GM21723 (cell line): ENCODE measurements at regions not wholly inside any gene's neighbourhood (a gene's known extent, or its start where the extent isn't known, plus 50 kb on each side); places are given as distances from the start of the nearest gene placed in this dataset.

Experiments
- ATAC-seq: cut with Tn5 transposase; IDR thresholded peaks from one replicate; pipeline ENCODE4 v1.9.1; 2021; ENCODE audit warnings: mild to moderate bottlenecking, moderate library complexity; ENCODE audit not compliant: unreplicated experiment

DNA sequence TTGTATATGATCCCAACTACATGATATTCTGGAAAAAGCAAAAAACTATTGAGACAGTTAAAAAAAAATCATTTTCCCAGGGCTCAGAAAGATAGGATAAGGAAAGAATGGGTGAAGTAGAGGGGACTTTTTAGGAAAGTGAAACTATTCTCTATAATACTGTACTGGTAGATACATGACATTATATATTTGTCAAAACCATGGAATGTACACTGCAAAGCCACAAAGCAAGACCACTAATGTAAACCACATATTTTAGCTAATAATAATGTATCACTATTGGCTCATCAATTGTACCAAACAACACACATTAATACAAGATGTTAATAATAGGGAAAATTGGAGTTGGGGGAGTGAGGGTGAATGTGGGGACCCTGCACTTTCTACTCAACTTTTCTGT, 182.6 kb downstream of the EFNB2 start:
- ATAC-seq = no peak

DNA sequence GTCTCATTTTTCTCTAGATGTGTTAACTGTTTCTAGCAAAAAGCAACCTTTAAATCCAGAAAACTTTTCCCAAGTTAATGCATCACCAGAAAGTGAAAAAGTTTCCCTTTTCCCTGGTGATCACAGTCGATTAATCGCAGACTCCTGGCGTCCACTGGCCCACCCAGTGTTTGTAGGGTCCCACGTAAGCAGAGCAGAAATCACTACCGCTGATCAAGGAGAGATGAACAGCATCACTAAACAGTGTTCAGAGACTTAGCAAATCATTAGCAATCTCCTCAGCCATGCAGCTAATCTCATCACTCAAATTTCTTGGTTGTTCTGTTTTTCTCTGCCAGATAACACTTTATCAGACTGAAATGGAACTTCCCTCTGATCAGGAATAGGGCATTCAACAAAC, 184.2 kb downstream of the EFNB2 start:
- ATAC-seq = no peak

DNA sequence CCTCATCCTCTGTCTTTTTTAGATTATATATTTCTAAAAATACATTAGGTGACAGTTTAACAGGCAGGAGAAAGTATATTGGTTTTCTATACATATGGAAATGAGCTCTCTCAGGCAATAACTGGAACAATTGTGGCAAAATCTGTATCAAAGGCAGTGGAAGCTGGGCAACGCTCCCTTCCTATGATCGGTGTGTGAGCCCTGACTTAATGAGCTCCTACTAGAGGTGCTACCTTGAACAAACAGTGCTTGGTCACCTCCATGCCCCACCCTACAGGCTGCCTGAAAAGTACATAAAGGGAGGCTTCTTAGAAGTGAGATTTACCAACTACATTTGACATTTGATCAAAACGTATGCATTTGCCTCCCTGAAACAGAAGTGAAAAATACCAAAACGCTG, 185.3 kb downstream of the EFNB2 start:
- ATAC-seq = no peak

DNA sequence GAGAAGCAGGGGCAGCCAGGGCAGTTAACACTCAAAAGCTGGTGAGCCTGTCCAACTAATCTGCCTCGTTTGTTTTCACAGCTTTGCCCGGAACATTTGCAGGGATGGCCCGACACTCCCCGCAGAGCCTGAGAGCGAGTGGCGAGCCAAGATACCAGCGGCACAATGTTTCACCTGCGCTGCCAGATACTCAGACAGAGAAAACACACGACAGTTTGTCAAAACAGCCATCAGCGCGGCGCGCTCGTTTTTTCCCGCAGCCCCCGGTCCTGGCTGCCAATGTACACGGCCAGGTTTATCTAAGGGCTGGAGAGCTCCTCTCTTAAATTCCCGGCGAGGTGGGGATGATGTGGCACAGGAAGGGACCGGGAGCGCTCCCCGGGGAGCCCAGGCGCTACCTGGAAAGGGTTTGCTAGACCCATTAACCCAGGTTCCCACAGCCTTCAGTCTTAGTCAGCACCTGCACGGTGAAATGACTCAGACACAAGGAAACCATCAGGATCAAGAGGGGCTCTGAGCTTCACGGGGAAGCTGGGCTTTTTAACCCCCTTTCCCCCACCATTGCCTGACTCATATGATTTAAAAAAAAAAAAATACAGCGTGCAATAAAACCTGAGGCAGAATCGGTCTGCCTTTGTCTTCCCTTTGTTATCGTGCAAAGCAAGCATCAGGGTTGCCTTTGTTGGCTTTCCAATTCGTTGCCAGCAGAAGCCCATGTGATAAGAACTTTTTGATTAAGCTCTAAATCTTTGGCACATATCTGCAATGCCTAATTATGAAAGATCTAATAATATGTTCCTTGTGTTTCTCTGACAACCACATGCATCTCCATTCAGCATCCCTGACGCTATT, 186.2 kb downstream of the EFNB2 start:
- no peak for ATAC-seq

DNA sequence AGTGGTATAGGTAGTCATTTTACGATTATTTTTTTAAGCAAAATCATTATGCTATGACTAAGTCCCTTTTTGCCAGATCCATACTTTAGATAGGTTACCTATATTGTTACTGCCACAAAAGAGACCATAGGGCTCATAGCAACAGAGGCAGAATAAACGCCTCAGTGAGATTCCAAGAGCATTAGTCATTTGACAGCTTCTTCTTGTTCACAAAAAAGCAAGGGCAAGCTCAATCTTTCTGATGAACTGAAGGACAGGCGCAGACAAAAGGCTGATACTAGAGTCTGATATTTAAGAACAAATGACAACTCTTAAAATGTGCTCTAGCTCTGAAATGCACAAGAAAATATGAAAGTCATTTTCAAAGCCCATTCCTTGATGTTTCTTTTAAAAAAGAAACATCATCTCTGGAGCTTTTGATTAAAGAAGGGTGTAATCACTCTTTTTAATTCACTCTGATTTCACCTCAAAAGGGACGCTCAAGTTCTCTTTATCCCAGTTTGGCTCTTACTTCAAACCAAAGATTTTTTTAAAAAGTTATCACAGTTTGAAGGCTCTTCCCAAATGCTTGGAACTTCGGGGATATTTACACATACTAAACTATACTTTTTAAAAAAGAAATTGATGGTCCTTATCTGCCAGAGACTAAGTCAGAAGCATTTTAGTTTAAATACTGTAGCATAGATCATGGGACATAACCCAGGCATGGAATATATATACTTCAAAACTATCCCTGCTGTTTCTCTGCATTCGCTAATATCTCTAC, 187.2 kb downstream of the EFNB2 start:
- no peak for ATAC-seq

DNA sequence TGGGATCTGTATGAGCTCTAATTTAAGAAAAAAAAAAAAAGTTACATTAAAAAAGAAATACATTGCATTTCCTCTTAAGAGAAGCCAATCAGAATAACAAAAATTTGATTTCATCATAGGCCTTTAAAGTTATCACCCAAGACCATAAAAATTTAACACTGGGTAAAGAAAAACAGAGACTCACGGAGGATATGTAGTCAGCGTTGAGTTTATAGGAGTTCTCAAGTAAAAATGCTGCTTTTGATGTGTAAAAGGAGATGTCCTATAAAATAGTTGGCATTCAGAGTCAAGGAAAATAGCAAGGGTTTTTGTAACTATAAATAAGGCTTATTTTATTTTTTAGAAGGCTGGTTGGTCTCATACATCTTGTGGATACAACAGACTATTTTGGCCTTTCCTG, 191.1 kb downstream of the EFNB2 start:
- no peak for ATAC-seq

DNA sequence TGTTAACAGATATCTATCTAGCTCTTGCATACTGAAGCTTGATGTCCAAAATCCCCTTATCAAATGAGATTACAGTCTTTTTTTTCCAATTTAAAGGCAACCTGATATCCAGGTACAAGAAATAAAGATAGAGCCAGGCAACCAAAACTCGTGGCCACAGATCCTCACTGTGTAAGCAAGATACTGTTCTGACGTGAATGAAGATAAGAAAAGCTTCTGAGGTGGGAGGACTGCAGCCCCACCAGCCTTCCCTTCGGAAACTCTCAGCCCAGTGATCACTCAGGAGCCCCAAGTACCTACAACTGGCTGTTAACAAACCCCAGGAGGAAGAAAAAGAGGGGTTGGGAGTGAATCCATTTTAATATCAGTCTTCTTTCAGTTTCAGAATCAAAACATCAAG, 191.6 kb downstream of the EFNB2 start:
- no peak for ATAC-seq

DNA sequence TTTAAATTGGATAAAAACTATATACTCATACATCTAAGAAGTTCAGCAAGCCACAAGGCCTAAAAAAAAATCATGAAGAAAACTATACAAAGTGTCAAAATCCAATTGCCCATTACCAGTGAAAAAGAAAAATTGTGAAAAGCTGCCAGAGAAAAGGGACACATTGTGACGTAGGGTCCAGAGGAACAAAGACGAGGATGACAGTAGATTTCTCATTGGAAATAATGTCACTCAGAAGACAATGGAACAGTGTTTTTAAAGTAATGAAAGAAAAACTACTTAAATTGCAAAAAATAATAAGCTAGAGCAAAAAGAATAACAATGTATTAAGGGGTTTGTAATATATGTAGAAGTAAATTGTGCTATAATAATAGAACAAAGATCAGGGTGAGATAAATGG, 195.2 kb downstream of the EFNB2 start:
- ATAC-seq = no peak

DNA sequence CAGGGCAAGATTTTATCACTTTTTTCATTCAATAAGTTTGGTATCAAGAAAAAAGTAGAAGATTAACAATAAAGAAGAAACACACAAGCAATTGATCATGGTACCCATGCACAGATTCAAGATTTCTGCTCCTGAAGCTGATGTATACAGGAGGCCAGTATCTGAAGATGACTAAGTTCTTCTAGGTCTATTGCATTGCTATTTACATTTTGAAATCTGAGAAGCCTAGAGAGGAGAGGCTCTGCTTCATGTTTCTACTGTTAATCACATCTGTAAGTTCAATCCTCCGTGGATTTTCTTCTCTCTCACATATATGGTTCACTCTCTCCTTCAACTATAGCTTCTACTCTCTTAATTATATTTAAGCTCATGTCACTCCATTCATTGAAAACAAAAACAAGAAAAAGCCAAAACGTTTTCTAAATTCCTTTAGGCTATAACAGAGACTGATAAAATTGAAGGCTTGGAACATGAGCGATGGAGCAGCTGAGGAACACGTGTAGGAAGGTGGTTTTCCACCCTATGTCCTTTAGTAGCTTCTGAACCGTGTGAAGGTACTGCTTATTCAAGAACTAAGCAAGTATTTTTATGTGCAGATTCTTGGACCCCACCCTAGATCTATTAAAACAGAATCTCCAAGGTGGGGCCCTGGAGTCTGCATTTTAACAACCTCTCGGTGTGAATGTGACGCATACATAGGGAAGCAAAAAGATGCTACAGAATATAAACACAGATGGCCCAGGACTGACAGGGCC, 198.2 kb downstream of the EFNB2 start:
- ATAC-seq = no peak

DNA sequence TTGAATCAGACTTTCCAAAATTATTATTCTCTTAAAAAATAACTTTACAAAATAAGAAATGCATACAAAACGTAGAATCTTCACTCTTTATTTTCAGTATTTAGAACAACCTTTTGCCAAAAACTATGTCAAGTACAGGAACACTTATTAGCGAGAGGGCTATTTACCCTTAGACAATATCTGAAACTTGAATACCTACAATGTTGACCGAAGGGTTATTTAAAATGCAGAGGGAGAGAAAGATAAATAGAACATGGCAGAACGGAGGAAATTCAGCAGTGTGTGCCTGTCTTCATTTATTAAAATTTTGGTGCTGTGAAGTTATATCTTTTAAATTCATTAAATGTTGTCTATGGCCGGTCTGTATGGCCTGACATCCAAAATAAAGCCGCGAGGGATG, 198.8 kb downstream of the EFNB2 start:
- no peak for ATAC-seq

DNA sequence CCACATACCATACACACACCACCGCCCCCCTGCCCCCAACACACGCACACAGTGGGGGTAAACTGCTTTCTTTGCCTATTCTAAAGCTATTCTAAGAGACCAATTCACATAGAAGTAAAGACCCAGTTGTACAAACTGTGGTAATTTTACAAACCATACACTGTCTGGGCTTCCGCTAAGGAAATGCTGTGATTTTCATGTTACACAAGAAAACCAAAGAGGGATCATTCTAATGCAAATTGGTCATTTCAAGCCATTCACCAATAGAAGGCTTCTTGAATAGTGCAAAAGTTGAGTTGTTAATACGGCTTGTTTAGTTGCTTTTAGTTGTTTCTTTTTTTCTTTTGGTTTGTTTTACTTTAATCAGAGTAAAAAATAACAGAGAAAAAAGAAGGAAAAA, 202.8 kb downstream of the EFNB2 start:
- no peak for ATAC-seq

DNA sequence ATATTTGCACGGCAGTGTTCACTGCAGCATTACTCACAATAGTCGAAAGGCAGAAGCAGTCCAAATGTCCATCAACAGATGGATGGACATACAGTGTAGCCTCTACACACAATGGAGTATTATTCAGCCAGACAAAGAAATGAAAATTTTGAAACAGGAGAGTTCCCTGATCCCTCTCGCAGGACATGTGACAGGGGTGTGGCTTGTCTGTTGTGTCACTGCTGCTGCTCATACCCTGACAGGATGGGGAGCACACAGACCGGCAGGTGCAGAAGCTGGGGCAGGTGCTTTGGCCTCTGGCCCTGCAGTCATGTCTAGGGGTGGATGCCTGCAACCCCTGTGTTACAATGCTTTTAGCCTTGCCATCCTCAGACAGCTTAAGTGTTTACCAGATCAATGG, 204.3 kb downstream of the EFNB2 start:
- ATAC-seq = no peak

DNA sequence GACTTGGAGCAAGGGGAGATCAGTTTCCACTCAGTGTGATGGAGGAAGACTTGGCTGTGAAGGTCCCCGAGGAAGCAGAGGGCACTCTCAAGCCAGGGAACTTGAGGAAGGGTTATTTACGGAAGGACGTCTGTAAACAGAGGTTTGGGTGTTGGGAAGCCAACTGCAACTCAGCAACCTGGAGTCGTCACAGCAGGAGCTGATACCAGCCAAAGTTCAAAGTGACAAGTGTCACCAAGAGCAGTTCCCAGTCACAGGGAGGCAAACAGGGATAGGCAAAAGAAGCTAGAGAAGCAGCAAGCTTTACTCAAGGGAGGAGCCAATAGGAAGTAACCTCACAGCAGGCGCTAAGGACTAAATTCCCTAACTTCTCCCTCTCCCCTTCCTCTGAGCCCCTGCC, 205.5 kb downstream of the EFNB2 start:
- ATAC-seq = no peak

DNA sequence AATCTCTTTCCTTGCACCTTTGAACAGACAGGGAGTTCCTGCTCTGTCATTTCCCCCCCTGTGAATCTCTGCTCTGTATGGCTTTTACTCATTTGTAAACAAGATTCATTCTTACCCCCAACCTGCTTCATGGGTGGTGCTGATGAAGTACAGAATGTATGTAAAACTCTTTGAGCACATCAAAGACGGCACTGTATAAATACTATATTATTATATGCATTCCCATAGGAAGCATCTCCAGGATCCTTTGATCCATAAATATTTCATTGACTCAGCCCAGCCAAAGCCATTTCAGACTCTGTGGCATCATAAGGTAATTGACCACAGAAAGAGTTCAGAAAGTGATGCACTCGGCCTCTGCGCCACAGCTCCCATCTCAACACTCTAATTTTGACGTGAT, 208.7 kb downstream of the EFNB2 start:
- ATAC-seq = no peak

DNA sequence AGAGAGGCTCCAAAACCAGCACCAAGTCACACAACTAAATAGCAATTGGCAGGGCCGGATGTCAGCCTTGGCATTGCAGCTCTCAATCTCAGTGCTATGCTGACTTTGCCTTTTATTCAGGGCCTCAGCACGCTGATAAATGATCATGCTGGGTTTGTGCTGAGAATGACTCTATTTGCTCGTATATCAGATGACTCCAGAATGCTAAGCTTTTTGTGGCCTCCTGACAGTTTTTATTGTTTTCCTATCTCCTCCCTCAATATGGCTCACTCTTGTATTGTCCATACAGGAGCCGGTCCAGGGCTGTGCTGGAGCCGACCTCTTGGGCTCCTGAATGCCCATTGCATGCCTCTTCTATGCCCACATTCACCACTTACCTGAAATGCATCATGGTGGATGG, 211.0 kb downstream of the EFNB2 start:
- no peak for ATAC-seq

DNA sequence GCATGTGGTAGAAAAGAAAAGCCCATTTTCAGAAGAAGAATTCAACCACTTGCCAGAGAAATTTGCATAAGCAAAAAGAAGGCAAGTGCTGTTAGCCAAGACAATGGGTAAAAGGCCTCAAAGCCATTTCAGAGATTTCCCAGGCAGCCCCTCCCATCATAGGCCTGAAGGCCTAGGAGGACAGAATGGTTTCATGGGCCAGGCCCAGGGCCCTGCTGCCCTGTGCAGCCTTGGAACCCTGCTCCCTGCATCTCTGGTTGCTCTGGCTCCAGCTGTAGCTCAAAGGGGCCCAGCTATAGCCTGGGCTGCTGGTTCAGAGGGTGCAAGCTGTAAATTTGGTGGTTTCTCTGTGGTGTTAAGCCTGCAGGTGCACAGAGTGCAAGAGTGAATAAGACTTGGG, 212.8 kb downstream of the EFNB2 start:
- ATAC-seq = no peak

DNA sequence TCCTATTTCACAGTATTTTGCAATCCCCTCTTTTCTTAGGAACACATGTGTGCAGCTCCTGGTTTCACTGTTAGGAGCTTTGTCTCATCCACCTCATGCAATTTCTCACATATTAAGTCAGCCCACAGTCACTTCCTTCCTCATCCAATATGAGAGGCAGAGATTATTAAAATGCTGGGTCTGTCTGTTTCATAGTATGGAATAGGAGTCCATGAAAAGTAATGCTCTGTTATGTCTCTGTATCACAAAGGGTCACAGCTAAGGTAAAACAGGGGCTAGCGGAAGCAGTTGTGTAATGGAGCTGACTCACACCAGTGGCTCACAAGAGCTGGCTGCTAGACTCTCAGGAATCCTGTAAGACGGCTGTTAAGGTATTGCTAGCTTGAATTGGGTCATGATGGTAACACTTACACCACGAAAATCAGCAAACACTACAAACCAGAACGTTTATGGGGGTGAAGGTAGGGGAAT, 216.5 kb downstream of the EFNB2 start:
- no peak for ATAC-seq

DNA sequence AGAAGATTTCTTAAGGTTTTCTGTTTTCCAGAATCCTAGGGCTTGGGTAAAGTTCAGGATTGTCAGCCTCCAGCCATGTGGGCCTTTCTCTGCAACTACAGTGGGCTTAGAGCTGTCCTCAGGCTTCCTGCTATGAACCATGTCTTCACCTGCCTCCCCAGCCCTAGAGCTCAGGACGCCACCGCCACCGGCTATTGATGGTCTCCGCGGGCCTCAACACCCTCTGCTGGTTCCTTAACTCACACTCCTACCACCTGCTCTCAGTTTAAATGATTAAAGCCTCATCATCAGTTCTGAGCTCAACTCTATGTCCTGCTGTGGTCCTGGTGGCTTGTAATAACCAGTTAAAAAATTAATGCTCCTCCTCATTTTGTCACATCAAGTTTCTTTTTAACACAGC, 221.0 kb downstream of the EFNB2 start:
- ATAC-seq = no peak

DNA sequence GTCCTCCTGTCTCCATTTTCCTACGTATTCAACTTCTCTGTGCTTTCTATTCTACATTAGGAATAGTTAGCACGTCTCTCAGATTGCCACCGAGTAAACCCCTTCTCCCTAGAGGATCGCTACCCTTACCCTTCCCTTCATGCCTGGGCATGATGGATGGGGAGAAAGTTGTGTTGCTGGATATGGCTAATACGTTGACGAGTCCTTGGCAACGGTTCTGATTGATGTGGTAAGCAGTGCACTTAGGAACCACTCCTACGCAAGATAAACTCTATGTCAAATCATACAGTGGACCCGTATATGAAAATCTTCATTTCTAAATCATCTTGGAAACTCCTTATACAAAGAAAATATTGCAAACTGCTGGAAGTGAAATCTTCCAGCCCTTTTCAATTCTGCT, 224.5 kb downstream of the EFNB2 start:
- no peak for ATAC-seq

DNA sequence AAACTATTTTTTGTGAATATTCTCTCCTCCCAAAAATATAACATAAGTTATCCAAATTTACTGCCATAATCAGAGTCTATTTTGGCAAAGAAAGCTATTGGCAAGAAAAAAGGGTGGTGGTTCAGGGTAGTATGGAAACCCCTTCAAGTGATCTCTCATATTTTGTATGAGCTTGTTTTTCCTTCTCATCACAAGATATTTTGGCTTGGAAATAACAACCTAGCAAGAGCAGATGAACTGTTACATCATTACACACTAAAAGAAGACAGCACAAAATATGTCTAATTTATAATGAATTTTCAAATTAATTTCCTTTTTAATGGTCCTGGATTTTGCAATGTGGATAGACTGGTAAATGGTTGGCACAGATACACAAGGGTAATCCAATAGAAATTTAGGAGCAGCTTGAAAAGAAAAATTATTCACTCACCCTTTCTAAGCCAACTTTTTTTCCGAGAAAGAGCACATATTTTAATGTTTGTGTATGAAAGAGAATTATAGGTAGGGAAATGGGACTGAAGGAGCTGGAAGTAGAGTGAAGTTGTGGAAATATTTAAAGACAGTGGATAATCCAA, 225.1 kb downstream of the EFNB2 start:
- ATAC-seq = no peak

DNA sequence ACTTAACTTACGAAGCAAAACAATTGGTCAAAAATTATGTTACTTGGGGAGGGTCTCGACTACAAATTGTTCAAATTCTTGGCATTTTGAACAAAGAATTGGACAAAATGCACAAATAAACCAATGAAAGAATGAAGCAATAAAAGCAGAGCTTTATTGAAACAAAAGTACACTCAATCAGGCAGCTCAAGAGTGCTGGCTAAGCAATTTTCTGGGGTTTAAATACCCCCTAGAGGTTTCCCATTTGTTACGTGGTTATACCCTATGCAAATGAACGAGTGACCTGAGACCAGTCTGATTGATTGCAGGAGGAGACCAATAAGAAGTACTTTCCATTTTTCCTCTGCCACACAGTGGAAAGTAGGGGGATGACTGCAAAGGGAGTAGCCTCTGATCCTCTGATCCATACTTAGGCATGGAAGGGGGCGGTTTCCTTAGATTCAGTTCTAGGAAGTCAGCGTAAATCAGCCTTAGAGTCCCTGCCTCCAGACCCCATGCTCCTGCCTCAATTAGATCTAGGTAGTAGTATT, 228.6 kb downstream of the EFNB2 start:
- no peak for ATAC-seq
